Erythroblast (primary cell): ENCODE measurements at regions not wholly inside any gene's neighbourhood (a gene's known extent, or its start where the extent isn't known, plus 50 kb on each side); places are given as distances from the start of the nearest gene placed in this dataset.
"Not testable (repeated sequence)": the region's sequence is repeated elsewhere in the genome, so short reads cannot be mapped to it uniquely, and the experiment has no call there.

Experiments used
- DNase-seq, 2 experiments: peaks; one replicate each; lab custom pipeline; 2025; lab: John Stamatoyannopoulos, UW
- GATA1 ChIP-seq: IDR thresholded peaks from 2 replicates; pipeline ENCODE4 v1.6.1; 2011; ENCODE audit warnings: low read depth, mild to moderate bottlenecking, control low read depth, low read length, moderate library complexity
- POLR2A ChIP-seq: IDR thresholded peaks from 2 replicates; pipeline ENCODE4 v1.6.1; 2011; ENCODE audit warnings: mild to moderate bottlenecking, low read length

DNA sequence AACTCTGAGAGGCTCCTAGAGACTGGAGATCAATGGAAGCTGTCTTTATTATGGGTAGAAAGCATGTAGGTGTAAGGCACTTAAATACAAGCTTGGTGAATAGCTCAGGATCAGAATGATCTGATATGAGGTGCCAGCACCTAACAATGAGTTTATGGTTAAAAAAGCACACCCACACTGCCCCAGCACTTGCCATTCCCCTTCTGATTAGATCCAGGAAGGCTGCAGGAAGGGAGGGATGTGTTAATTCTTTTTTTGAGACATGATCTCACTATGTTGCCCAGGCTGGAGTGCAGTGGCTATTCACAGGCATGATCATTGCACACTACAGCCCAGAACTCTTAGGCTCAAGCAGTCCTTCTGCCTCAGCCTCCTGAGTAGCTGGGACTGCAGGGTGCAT, 71.8 kb upstream of the IVNS1ABP start:
- peak in 1 of 2 experiments; percentile 40 for DNase-seq
- no peak for TF ChIP-seq POLR2A
- no peak for TF ChIP-seq GATA1

DNA sequence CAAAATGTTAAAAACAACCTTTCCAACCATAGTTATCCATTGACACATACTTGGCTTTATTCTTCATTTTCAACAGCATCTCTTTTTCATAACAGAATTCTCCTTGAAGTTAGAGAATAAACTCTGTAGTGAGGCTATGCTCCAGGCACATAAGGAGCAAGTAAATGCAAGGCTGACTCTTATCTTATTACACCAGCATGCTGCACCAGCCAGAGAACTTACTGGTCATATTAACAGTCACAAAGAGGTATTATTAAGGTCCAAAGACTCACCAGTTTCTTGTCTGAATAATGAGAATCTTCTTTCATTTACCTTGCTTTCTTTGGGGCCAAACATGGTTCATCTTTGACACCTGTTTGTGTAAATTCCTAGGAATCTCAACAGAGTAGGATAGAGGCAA, 71.3 kb upstream of the IVNS1ABP start:
- peak; percentile 53 to 82 for DNase-seq
- TF ChIP-seq POLR2A (no peak), GATA1 (no peak)

DNA sequence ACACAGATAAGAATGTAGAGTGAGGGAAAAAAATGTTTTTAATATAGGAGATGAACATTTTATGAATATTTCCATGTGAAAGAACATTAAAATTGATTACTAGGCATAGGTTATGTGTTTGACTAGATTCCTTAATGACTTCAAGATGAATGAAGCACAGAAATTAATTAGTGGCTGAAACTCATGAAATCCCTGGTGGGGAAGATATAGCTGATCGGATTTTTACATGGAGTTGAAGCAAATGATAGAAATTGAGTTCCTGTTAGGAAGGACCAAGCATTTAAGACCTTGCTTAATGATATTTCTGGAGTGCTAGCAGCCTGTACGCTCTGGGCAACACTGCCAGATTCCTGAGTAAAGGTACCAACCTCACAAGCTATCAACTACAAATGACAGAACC, 68.9 kb upstream of the IVNS1ABP start:
- TF ChIP-seq POLR2A: no peak
- TF ChIP-seq GATA1: no peak
- no peak for DNase-seq

DNA sequence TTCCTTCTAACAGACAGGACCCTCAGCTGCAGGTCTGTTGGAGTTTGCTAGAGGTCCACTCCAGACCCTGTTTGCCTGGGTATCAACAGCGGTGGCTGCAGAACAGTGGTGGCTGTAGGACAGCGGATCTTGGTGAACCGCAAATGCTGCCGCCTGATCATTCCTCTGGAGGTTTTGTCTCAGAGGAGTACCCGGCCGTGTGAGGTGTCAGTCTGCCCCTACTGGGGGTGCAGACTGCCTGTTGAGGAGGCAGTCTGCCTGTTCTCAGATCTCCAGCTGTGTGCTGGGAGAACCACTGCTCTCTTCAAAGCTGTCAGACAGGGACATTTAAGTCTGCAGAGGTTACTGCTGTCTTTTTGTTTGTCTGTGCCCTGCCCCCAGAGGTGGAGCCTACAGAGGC, 66.8 kb upstream of the IVNS1ABP start:
- DNase-seq: not testable (repeated sequence)

DNA sequence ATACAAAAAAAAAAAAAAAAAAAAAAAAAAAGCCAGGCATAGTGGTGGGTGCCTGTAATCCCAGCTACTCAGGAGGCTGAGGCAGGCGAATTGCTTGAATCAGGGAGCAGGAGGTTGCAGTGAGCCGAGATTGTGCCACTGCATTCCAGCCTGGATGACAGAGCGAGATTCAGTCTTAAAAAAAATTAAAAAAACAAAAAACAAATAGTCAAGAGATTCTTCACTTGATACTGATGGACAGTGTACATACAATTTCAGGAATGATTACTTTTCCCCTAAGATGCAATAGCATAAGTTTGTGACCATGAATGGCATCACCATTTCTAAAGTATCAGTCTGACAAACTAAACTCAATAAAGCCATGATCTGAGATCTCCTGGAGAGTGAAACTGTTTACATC, 60.8 kb upstream of the IVNS1ABP start:
- DNase-seq: no peak
- TF ChIP-seq POLR2A: no peak
- no peak for TF ChIP-seq GATA1

DNA sequence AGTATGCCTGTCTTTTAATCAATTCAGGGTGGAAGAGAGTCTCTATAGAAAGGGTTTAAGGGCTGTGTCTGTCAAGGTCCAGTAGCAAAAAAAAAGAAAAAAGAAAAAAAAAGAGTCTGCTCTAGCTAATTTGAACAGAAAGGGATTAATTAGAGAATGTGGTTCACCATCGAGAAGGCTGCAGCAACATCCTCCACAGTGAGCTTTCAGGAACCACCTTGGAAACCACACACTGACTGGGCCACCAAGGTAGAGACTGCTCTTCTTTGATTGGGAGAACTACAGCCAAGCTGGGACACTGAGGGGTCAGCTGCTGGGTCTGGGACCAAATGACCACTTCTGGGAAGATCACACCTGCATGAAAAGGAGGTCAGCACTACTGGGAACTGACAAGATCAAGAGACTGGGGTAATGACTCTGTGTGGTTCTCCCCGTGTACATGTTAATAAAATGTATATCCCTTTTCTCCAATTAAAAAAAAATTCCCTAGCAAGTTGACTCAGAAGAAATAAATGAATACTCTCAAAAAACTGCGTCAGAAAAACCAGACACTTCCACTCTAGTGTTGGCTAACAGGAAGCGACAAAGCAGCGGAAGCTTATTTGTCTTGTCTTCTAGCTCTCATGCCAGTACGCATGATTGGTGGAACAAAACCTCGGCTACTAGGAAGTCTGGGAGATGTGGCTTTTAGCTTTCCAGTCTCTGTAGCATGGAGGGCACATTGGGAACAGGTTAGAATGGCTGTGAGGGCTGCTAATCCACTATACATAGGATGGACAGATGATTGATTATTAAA, 60.0 kb upstream of the IVNS1ABP start:
- no peak for DNase-seq
- no peak for TF ChIP-seq GATA1
- TF ChIP-seq POLR2A: no peak

DNA sequence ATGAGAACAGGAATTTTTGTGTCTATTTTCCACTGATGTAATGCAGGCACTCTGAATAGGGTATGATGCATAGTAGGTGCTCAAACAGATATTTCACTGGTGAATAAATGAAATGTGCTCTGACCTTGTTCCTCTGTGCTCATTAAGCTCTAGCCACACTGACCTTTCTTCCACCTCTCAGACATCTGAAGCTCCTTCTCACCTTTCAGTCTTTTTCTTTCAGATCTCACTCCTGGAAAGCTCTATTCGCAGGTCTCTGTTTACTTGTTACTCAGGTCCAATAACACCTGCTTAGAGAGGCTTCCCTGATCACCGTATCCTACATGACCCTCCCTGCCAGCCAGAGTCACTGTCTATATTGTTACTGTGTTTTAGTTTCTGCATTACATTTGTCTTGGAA, 59.2 kb upstream of the IVNS1ABP start:
- no peak for DNase-seq
- TF ChIP-seq POLR2A (no peak), GATA1 (no peak)

DNA sequence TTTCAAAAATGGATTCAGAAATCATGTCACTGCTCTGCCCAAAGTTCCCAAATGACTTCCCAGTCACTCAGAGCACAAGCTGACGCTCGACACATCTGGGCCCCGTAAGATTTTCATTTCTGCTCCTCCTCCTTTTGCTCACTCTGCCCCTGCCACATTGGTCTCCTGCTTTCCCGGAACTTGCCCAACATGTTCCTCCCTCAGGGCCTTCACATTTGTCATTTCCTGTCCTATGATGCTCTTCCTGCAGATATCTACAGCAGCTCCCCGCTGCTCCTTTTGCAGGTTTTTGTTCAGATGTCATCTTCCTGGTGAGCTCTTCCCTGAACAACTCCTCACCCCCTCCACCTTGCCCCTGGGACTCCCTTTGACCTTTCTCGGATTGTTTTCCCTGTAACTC, 58.5 kb upstream of the IVNS1ABP start:
- DNase-seq: no peak
- TF ChIP-seq POLR2A (no peak), GATA1 (no peak)

DNA sequence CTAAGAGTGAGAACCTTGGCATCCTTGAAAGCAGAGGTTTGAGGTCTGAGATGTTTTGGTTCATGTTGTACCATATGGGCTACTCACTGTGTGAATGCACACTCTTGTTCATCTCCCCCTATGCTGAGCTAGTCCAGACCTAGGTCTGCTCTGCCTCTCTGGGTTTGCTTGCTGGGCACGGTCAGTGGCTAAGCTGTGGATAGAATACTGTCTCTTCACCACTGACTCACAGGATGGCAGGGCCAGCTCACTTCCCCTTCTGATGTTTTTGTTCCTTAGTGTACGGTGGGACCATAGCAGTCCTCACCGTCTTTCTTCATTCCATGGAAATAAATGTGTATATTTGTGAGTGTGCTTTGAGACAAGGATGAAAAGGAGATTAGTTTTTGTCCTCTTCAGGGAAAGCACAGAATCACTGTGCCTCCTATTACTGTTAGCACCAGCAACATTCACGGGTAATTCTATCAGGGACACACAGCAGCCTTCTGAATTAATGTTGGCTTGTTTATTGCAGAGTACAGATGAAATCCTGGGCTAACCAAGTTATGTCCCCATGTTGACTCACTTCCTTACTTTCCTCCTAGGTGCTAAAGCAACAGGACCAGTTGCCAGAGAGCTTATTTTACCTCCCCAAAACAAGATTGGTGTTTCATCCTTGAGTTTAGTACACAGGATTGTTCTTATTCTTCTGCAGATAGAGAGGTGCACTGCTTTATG, 56.9 kb upstream of the IVNS1ABP start:
- no peak for DNase-seq
- TF ChIP-seq POLR2A (no peak), GATA1 (no peak)

DNA sequence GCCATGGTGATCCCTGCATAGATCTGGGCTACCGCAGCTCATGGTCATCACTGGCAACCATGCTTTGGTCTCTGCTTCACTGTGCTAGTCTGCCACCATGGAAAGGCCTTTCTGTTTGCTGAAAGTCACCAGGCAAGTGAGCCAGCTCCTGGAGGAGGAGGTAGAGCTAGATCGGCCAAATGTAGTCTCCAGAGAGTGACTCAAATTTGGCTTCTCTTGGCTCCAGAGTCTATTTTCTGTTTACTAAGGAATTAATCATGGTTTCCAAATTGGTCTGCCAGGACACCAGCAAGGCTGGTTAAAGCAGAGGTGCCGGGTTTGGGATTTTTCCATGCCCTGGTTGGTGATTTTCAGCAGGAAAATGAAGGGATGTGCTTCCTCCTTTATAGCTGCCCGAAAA, 52.7 kb upstream of the IVNS1ABP start:
- DNase-seq: no peak

DNA sequence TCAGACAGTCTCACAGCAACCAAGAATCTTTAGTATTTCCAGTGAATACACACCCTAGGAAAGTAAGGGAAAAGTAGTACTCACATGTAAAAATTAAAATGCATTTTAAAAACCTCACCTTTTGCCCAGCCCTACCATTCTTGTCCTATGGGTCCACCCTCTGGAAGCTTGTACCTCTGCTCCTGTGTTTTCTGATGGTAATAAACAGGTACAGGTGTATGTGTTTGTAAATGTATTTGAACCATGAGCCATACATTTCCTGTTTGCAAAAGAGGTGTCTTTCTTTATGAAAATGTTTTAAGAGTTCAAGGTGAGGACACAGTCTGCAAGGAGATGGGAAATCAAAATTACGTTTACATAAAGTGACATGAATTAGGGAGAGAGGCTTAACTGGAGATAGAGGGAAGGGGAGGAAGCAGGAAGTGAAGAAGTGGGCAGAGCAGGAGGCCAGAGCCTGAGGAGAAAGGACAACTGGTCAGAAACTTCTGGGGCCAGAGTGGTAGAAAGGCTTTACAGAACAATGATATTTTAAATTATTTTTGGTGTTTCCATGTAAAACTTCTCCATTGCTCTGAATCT, 52.0 kb upstream of the IVNS1ABP start:
- no peak for DNase-seq
- TF ChIP-seq GATA1 (no peak), POLR2A (no peak)

More for the DNA sequence above, 52.7 kb upstream of the IVNS1ABP start:
- TF ChIP-seq POLR2A (no peak), GATA1 (no peak)

DNA sequence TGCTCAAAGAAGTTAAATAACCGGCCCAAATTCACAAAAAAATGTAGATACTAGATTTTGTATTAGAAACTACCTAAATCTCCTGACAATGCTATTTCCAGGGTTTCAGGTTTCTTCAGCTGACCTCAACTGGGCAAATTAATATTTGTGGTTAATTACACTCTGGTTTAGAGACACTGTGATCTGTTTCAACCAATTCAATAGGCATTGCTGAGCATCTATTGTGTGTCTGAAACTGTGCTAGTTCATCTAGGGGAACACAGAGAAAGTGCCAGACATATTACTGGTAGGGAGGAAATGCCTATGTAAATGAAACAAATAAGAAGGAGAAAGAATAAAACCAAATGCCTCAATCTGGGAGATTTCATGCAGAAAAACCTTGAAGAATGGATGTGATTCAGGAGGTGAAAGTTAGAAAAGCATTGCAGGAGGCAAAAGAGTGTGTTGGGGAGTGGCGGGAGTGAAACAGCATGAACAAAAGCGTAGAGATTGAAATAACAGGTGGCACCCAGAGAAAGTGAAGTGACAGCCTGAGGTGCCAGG, 51.3 kb upstream of the IVNS1ABP start:
- TF ChIP-seq POLR2A: no peak
- no peak for TF ChIP-seq GATA1
- DNase-seq: no peak

DNA sequence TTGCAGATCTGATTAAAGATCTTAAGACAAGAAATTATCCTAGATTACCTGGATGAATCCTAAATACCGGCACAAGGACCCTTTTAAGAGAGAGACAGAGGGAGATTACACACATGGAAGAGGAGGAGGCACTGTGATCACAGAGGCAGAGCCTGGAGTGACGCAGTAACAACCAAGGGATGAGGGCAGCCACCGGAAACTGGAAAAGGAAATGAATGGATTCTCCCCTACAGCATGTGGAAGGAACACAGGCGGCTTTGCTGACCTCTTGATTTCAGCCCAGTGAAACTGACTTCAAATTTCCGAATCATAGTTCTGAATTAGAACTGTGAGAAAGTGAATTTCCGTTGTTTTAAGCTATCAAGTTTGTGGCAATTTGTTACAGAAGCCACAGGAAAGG, 50.2 kb upstream of the IVNS1ABP start:
- DNase-seq: no peak
- TF ChIP-seq GATA1: no peak
- no peak for TF ChIP-seq POLR2A
